ENCODE measurements at regions not wholly inside any gene's neighbourhood (a gene's known extent, or its start where the extent isn't known, plus 50 kb on each side); places are given as distances from the start of the nearest gene placed in this dataset.

GRCh38 chr18:42168907-42169306, 213.9 kb downstream of the PIK3C3 start:
- intact Hi-C loops (cut with DNase I) = no loop called here
- WGBS, 2 donors = 67 to 71% methylated on average over 3 of the region's 3 CpGs
- Histone ChIP-seq H3K27me3 (no peaks in the 10 kb centered on the region), H3K4me3 (no peak overlapping the region), H3K36me3 (no peaks in the 10 kb centered on the region), H3K9me3 (no peaks in the 10 kb centered on the region), H3K27ac (no peak overlapping the region), H3K4me1 (no peaks in the 10 kb centered on the region)
- no peak for DNase-seq
- TF ChIP-seq POLR2AphosphoS5 (IDR thresholded peaks at IDR 0.05) (no peak), CTCF (IDR thresholded peaks at IDR 0.05) (no peak)

- H3K9me3 ChIP-seq = no peaks in the 10 kb centered on the region
- H3K36me3 ChIP-seq = no peaks in the 10 kb centered on the region
- H3K4me3 ChIP-seq = no peak overlapping the region
- H3K27me3 ChIP-seq = no peaks in the 10 kb centered on the region
- DNase-seq = no peak
- no peak for TF ChIP-seq EP300 (IDR thresholded peaks at IDR 0.05)
- TF ChIP-seq CTCF (IDR thresholded peaks at IDR 0.05) = no peak
- no peak for TF ChIP-seq POLR2AphosphoS5 (IDR thresholded peaks at IDR 0.05)
- no peak for TF ChIP-seq POLR2A (IDR thresholded peaks at IDR 0.05)
- no peaks in the 10 kb centered on the region for H3K4me1 ChIP-seq
- 86 to 94% methylated on average over 1 of the region's 1 CpG for WGBS, 2 donors
- H3K27ac ChIP-seq = no peak overlapping the region
- intact Hi-C loops (cut with DNase I) = no loop called here
Observed at GRCh38 chr18:42174909-42175308, 219.9 kb downstream of the PIK3C3 start.

- no peaks in the 10 kb centered on the region for H3K36me3 ChIP-seq
- no peaks in the 10 kb centered on the region for H3K27me3 ChIP-seq
- H3K4me1 ChIP-seq = no peaks in the 10 kb centered on the region
- TF ChIP-seq EP300 (IDR thresholded peaks at IDR 0.05) (no peak), POLR2AphosphoS5 (IDR thresholded peaks at IDR 0.05) (no peak), POLR2A (IDR thresholded peaks at IDR 0.05) (no peak), CTCF (IDR thresholded peaks at IDR 0.05) (no peak)
- H3K9me3 ChIP-seq = no peaks in the 10 kb centered on the region
- H3K4me3 ChIP-seq = no peak overlapping the region
- WGBS, 2 donors = 70 to 83% methylated on average over 3 of the region's 3 CpGs
- intact Hi-C loops (cut with DNase I) = no loop called here
- no peak overlapping the region for H3K27ac ChIP-seq
- no peak for DNase-seq
Observed at GRCh38 chr18:42176599-42176998, 221.6 kb downstream of the PIK3C3 start.

GRCh38 chr18:42177390-42177789, 222.4 kb downstream of the PIK3C3 start:
- TF ChIP-seq POLR2A (IDR thresholded peaks at IDR 0.05) (no peak), EP300 (IDR thresholded peaks at IDR 0.05) (no peak), CTCF (IDR thresholded peaks at IDR 0.05) (no peak), POLR2AphosphoS5 (IDR thresholded peaks at IDR 0.05) (no peak)
- intact Hi-C loops (cut with DNase I) = no loop called here
- H3K9me3 ChIP-seq = no peaks in the 10 kb centered on the region

GRCh38 chr18:42178376-42179080, 223.5 kb downstream of the PIK3C3 start:
- Histone ChIP-seq H3K36me3 (no peaks in the 10 kb centered on the region), H3K9me3 (no peaks in the 10 kb centered on the region), H3K4me3 (no peak overlapping the region), H3K27ac (no peak overlapping the region), H3K27me3 (no peaks in the 10 kb centered on the region), H3K4me1 (no peaks in the 10 kb centered on the region)
- no peak for DNase-seq
- WGBS, 2 donors = 90 to 95% methylated on average over 1 of the region's 1 CpG
- intact Hi-C loops (cut with DNase I) = no loop called here
- TF ChIP-seq CTCF (IDR thresholded peaks at IDR 0.05) = no peak
- no peak for TF ChIP-seq POLR2AphosphoS5 (IDR thresholded peaks at IDR 0.05)
- TF ChIP-seq EP300 (IDR thresholded peaks at IDR 0.05) = no peak
- TF ChIP-seq POLR2A (IDR thresholded peaks at IDR 0.05) = no peak

More at GRCh38 chr18:42177390-42177789, 222.4 kb downstream of the PIK3C3 start:
- no peaks in the 10 kb centered on the region for H3K27me3 ChIP-seq
- H3K4me1 ChIP-seq = no peaks in the 10 kb centered on the region
- no peak for DNase-seq
- H3K36me3 ChIP-seq = no peaks in the 10 kb centered on the region
- 61 to 66% methylated on average over 1 of the region's 1 CpG for WGBS, 2 donors
- H3K27ac ChIP-seq = no peak overlapping the region
- H3K4me3 ChIP-seq = no peak overlapping the region
